NCI-H1694 treated with DMSO at 0.1 percent for 48 hours (cell line): ENCODE measurements at regions not wholly inside any gene's neighbourhood (a gene's known extent, or its start where the extent isn't known, plus 50 kb on each side); places are given as distances from the start of the nearest gene placed in this dataset.

Experiments
- DNase-seq: peaks from one replicate; lab custom pipeline; 2025; lab: John Stamatoyannopoulos, UW

DNA sequence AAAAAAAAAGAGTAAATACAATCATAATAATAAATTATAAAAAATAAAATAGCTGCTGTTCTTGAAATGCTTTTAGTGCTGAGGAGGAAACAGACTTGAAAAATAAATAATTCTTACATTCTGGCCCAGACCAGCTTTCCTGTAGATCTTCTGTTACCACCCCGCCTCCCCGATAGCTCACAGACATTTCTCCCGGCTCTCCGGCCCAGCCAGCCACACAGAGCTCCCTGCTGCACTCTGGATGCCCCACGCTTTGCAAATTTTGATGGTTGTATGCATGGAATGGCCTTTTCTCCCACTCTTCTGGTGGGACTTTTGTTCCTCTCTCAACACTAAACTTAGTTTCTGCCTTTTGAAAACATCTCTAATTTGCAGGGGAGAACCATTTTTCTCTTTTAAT is 249.3 kb downstream of the ATP23 start:
- no peak for DNase-seq

DNA sequence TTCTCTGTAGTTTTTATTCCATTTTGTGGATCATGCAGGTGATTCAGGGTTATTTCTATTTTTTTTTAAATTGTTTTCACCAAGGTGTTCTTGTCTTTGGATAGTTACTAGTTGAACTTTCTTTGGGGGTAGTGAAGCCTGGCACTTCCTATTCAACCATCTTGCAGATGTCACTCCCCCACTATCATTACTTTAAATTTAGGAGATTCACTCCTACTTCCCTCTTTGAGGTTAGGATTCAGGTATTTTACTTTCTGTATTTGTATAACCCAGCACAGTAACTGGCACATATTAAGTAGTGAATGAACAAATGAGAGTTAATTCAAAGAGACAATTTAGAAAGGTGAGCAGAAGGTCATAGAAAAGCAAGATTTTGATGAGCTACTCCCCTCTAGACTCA is 255.6 kb downstream of the ATP23 start:
- no peak for DNase-seq

DNA sequence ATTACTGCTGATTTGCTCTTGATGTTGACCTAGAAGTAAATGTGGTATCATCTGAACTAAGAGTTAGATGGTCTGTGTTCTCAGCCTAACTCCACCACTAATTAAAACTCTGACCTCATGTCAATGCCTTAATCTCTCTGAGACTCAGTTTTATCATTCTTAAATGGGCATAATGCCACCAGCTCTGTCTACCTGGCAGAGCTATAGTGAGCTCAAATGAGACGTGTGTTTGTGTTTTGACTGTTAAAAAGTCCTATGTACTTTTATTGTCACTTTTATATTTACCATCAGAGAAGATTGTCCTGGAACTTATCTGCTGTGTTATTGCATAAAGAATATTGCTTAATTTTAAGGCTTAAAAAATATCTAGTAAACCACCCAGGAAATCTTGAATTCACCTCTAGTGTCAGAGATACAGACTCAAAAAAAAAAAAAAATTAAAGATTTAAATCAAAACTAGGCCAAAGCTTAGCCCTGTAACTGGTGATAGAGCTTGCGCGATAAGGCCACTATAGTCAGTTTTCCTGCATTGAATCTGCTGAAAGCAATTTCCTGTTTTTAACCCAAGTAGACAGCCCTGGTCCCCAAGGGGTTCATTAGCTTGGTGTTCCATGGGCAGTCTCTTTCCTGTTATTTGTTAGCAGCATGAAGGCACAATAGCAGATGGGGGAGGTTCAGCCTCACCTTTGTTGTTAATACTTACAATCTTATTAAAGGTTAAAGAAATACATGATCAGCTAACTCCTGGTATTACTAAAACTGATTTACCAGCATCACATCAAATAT is 261.8 kb downstream of the ATP23 start:
- DNase-seq, result no peak

DNA sequence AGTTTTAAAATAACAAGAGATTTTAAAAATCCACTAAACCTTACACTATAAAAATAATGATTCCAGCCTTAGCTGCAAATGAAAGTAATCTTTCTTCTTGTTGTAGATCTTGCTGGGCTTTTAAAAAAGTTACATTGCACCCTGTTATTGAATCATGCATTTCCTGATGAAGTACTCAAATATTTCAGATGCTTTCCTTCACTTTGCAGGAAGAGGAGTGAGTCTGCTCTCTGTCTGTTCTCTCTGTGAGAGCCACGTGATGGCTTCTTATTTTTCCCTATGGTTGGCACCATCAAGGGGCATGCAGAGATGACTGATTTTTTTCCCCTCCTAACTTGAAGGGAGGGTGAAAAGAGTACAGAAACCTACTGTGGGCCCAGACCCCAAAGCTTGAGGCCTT is 262.7 kb downstream of the ATP23 start:
- DNase-seq, result no peak

DNA sequence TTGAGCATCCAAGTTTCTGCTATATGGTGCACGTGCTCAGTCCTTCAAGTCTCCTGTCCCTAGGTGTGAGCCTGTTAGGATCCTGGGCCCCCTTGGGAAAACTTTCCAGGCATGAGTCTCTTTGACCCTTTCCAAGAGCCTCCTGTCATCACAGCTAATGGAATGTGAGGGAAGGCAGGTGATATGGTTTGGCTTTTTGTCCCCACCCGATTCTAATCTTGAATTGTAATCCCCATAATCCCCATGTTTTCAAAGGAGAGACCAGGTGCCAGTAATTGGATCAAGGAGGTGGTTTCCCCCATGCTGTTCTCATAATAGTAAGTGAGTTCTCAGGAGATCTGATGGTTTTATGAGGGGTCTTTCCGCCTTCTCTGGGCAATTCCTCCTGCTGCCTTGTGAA is 265.5 kb downstream of the ATP23 start:
- no peak for DNase-seq

DNA sequence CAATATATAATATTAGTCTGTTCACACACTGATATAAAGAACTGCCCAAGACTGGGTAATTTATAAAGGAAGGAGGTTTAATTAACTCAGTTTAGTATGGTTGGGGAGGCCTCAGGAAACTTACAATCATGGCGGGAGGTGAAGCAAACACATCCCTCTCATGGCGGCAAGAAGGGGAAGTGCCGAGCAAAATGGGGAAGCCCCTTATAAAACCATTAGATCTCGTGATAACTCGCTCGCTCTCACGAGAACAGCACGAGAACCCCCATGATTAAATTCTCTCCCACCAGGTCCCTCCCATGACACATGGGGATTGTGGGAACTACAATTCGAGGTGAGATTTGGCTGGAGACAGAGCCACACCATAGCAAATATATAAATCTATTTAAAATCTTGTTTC is 269.8 kb downstream of the ATP23 start:
- DNase-seq, result no peak

DNA sequence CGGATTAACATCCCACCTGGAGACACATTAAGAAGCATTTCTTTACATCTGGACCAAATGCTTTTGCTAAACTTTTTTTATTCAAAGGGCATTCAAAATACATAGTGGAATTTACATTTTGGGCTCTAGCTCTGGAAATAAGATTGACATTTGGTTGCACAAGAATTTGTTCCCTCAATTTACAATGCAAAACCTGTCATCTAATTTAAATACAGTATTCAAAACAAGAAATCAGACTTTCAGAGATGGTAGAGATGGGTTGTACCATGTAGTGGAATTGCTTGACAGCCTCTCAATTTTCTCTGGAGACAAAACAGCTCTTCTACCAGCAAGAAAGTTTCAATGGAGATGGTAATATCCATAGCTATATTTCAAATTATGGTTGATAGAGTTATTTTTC is 275.8 kb downstream of the ATP23 start:
- no peak for DNase-seq

DNA sequence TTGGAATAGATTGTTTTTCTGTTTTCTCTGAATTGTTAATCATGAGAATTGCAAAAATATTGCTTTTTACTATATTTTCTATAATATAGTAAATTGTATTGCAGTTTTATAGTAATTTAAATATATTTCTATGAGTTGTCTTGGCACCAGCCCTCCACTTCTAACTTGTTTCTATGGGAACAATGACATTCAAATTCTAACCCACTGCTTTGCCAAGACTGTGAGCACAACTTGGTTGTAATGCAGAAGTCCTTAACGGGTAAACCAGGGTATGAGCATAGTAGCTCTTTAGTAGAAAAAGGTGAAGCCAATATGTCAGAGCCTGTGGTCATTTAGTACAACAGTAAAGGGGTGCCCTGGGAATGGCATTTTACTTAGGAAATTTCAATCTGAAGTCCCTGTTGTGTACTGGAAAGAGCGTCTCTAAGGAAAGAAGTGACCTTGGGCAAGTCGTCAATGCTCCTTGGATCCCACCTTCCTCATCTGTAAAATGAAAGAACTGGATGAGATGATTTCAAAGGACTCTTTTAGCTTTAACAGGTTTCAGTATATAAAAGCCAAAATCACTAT is 283.3 kb downstream of the ATP23 start:
- DNase-seq, result no peak

DNA sequence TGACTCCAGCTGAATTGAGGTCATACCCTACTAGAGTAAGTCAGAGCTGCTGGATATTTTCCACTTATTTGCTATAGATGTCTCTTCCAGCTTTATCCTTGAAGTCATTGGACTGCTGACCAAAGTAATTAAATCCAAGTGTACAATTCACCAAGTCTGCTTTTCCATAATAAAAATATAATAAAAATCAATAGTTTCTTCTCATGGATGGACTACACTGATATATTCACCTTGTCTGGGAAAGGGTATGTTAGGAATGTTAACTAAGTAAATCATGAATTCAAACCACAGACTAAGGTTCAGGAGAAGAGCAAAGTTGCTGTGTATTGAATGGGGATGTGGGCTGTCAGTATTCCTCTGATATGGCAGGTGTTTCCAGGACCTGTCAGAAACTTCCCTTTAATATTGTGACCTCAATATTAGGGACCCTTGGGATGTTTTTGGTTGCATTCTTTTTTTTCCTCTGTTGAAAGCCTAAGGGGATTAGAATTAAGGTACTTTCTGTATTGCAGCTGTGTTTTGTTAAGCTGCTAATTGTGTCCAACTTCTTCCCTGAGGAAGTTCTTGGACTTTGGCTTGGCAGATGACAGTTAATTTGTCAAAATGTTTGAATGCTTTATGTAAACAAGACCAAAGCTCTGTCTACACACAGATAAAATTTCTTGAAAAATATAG is 284.0 kb downstream of the ATP23 start:
- no peak for DNase-seq

DNA sequence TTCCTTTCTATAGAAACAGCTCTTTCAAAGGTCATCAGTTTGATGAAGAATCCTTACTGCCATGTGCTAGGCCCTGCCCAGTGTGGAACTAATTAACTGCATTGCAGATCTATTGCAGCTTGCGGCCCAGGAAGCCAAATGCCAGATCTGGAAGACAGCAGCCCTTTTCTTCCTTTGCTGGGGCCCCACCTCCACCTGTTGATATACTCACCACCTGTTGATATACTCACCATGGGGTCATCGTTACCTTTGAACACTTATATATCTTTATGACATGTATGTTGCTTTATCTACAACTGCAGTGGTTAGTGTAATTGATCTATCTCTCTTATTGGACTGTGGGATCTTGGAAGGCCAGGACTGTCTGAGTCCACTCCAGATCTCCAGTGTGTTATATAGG is 292.5 kb downstream of the ATP23 start:
- DNase-seq, result no peak

DNA sequence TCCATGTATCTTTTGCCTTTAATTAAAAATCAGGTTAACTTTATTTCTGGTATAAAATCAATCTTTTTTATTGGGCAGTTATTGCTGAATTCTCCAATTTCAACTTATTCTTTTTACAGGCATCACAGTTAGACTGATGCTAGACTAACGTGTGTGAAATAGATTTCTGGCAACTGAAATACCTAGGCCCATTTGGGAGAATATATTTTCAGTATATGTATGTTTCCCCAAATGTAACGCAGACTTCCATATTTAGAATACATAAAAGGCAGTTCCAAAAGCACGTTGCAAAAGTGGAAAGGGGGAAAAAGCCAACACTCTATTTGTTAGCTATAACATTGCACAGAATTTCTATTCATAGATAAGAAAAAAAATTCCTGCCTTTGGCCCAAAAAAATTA is 297.0 kb downstream of the ATP23 start:
- DNase-seq, result no peak

DNA sequence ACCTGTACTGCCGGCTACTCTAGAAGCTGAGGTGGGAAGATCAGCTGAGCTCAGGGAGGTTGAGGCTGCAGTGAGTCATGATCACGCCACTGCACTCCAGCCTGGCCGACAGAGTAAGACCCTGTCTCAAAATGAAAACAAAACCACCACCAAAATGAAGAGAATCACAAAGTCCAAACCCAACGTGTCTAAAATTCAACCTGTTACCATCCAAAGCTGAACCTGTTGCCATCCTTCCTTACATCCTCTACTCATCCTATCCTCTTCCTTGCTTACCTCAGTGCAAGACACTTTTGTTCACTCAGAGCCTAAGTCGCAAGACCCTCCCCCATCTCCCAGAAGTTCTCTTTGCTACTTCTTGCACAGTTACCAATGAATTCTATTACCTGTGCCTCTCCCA is 299.7 kb downstream of the ATP23 start:
- no peak for DNase-seq

DNA sequence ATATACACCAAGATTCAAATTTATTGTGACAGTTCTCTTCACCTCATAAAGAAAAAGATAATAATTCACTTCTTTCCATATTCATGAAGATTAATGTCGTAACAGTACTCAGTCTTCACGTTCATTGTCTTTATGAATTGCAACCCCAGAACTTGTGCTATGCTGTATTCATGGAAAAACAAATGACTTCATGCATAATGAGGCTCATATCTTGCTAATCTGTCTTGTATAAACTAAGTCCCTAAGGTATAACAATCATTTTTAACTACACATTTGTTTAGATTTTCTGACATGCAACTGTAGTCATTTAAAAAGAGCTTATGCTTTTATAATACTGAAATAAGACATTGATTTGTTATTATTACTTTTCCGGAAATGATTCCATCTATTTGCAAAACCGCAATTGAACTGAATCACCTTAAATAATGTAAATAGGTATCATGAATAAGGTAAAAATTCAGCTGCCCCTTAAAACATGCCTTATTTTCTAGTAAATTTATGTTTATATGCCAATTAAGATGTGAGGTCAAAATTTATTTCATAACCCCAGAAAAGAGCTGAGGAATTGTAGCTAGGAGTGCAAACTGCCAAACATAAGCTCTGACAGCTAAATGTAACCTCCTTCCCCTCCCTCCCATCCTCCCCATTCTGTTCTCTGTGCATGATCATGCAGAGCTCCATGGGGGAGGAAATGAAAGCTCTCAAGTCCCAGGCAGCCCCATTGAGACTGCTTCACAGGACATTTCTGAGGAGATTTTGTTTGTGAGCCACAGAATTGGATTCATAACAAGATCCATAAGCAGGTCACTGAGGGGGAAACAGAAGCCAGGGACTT is 301.6 kb downstream of the ATP23 start:
- DNase-seq, result no peak

DNA sequence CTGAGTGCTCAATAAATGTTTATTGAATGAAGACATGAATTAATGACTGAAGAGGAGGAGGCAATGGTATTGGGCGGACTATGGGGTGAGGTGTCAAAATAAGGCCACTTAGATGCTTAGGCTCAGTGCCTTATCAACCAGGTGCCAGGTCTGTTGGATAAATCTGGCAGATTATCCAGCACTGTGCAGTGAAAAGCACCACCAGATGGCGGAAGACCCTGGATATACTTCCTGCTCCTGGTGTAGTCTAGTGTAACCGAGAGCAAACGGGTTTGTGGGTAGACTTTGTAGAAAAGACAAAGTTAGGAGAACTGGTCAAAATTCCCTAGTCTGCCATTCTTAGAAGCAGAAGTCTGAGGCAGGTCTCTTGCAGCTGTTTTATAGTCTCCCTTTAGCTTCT is 306.3 kb downstream of the ATP23 start:
- DNase-seq, result no peak

DNA sequence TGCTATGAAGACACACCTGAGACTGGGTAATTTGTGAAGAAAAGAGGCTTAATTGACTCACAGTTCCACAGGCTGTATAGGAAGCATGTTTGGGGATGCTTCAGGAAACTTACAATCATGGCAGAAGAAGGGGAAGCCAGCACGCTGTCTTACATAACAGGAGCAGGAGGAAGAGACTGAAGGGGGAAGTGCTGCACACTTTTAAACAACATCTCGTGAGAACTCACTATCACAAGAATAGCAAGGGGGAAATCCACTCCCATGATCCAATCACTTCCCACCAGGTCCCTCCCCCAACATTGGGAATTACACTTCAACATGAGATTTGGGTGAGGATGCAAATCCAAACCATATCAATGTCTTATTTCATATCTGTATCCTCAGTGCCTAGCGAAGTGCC is 307.2 kb downstream of the ATP23 start:
- DNase-seq, result no peak

DNA sequence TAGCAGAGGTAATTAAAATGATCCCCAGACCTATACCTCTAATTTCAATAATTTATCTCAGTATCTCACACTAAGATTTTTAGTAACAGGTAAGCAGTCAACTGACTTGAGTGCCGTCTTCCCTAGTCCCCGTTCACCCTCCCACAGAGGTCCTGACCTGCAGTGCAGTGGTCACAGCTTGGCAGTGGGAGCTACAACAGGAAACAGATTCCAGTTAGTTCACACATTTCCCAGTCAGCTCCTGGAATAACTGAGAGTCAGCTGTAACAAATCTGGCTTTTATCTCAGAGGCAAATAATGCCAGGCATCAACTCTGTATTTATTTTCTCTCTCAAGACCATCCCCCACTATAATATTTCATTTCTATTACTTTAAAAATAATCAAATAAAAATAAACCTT is 308.2 kb downstream of the ATP23 start:
- no peak for DNase-seq

DNA sequence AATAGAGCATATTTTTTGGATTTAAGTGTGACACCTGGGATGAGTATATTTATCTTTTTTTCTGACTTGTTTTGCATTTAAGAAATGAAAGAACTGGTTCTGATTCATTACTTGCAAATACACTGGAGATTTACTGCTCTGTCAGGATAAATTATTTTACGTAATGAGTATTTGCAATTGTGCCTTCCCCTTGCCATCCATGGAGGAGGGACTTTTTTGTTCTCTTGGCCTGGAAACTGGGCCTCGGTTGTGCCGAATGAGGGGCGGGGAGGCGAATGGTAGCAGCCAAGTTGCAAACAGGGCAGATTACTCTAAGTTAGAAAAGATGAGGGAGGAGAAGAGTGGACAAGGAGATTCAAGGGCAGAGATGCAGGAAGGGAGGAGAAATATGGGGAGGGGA is 308.7 kb downstream of the ATP23 start:
- DNase-seq, result no peak

DNA sequence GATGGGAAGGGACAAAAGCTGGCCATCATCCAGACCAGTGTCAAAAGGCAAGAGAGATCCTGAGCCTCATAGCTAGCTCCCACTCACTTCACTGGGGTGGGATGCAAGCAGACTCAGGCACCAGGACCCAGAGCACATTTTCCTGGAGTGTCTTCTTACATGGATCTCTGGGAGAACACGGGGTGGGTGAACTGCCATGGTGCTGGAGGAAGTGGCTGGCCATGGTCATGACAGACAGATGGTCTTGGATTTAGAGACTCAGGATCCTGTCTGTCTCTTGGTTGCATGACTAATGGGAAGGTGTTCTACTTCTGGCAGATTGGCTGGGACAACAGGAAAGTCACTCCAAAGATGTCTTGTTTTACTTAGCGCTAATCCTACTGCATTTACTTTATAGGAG is 311.5 kb downstream of the ATP23 start:
- no peak for DNase-seq

DNA sequence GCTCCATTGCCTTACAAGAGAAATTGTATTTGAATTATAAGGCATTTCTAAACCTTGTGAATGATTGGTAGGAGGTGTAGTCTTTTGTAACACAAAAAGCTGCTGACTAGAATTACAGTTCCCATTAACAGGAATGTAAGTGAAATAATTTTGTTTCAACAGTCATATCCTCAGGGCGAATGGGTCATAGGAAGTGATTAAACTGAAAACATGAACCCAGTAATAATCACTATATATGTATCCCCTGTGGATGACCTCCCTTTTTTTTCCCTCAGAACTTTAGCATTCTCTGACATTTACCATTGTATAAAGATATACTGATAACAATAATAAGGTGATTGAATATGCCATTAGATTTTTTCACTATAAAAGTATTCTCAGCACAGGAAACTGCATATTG is 312.3 kb downstream of the ATP23 start:
- DNase-seq, result no peak

DNA sequence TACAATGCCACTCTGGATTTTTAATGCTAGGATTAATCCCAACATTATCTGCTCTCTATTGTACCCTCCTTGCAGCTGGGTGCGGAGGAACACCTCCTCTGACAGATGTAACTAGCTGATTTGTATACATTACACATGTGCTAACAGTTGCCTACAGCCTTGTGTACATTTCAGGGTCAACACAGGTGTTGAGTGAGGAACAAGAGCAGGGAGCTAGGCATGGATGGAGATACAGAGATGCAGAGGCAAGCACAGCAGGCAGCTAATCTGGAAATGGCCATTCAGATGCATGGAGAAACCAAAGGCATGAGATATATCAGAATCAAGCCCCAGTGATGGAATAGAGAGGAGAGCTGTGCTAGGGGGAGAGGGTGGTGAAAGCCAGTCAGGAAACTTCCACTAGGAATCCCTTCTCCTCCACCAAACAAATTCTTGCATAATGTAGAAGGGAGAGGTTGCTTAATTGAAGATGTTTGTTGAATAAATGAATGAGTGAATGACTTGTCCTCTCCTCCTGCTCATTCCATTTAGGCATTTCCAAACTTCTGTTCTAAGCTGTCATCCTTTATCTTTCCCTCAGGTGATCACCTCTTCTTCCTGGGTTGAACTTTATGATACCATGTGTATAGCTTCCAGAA is 313.2 kb downstream of the ATP23 start:
- DNase-seq, result no peak

DNA sequence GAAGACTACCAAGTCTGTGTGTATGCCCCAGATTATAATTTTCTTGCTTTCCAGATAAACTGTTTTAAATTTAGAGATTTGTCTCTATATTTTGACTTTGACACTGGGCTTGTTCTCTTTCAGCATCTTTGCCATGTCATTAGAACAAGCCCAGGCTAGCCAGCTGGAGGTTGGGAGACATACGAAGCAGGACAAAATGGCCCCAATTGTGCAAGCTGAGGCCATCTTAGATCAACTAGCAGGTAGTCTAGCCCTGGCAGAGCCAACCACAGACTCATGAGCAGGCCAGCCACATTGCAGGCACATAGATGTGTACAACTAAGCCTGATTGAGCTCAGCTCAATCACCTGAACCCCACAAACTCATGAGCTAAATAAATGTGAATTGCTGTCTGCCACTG is 321.4 kb downstream of the ATP23 start:
- no peak for DNase-seq

DNA sequence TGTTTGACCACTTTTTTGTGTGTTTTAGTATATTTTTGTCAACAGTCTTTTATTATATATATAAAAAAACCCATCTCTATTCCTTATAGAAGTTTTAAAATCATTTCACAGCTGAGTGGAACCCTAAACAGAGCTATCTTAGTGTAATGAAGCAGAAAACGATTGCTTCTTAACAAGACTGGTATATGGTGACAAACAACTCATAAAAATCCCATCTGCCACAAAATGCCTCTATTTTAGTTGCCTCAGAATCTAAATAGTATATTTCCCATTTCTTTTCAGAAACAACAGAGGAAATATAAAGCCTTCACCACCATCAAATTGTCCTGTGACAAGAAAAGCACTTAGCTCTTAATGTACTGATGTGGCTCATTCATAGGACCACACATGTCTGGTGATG is 322.4 kb downstream of the ATP23 start:
- DNase-seq, result no peak
